Neural cell (in vitro differentiated cells): ENCODE measurements at regions not wholly inside any gene's neighbourhood (a gene's known extent, or its start where the extent isn't known, plus 50 kb on each side); places are given as distances from the start of the nearest gene placed in this dataset.

ENCODE experiments used
- H2AFZ ChIP-seq: fragments of 200-600, 300-800 bp; sonication (generic), shearing (Covaris generic); 2 replicates; pipeline ENCODE4 v1.6.0; 2014; ENCODE audit warnings: low read depth, mild to moderate bottlenecking, antibody characterized with exemption, low read length, moderate library complexity
- H3F3A ChIP-seq: fragments of 200-600 bp; shearing (Covaris generic); 2 replicates; pipeline ENCODE4 v1.6.1; 2016; ENCODE audit warnings: mild to moderate bottlenecking, moderate library complexity, mixed read lengths, antibody characterized with exemption, low read length; ENCODE audit not compliant: insufficient read depth, poor library complexity, severe bottlenecking
- H3K27ac ChIP-seq: fragments of 200-600, 300-800 bp; sonication (generic), shearing (Covaris generic); 2 replicates; pipeline ENCODE4 v1.5.1; 2014; ENCODE audit warnings: mild to moderate bottlenecking, low read length, moderate library complexity
- H3K27me3 ChIP-seq: fragments of 300-800, 200-600 bp; sonication (generic), shearing (Covaris generic); 2 replicates; pipeline ENCODE4 v1.6.0; 2014; ENCODE audit warnings: mild to moderate bottlenecking, low read depth, low read length, moderate library complexity; ENCODE audit not compliant: insufficient read depth
- H3K36me3 ChIP-seq: fragments of 300-800, 200-600 bp; sonication (generic), shearing (Covaris generic); 2 replicates; pipeline ENCODE4 v1.5.1; 2014; ENCODE audit warnings: mild to moderate bottlenecking, antibody characterized with exemption, low read length, moderate library complexity; ENCODE audit not compliant: insufficient read depth
- H3K4me2 ChIP-seq: fragments of 300-800, 200-600 bp; sonication (generic), shearing (Covaris generic); 2 replicates; pipeline ENCODE4 v1.6.0; 2014; ENCODE audit warnings: mild to moderate bottlenecking, low read length
- H3K4me3 ChIP-seq: fragments of 300-800, 200-600 bp; sonication (generic), shearing (Covaris generic); 2 replicates; pipeline ENCODE4 v1.5.1; 2014; ENCODE audit warnings: mild to moderate bottlenecking, low read length, moderate library complexity
- H3K79me2 ChIP-seq: fragments of 200-600 bp; shearing (Covaris generic); replicated peaks from 2 replicates; pipeline ENCODE4 v1.6.0; 2014; ENCODE audit warnings: mild to moderate bottlenecking, low read length, moderate library complexity; ENCODE audit not compliant: insufficient read depth
- H3K9ac ChIP-seq: fragments of 300-800, 200-600 bp; sonication (generic), shearing (Covaris generic); 2 replicates; pipeline ENCODE4 v1.6.1; 2016; ENCODE audit warnings: mild to moderate bottlenecking, low read length, mixed read lengths
- H3K9me2 ChIP-seq: fragments of 200-600 bp; shearing (Covaris generic); 2 replicates; pipeline ENCODE4 v1.6.1; 2016; ENCODE audit warnings: mild to moderate bottlenecking, low read length, mixed read lengths; ENCODE audit not compliant: insufficient read depth
- H3K9me3 ChIP-seq: fragments of 200-600, 300-800 bp; sonication (generic), shearing (Covaris generic); 2 replicates; pipeline ENCODE4 v1.6.1; 2016; ENCODE audit warnings: mild to moderate bottlenecking, mixed run types, low read length, moderate library complexity, mixed read lengths
- H4K20me1 ChIP-seq: fragments of 200-600 bp; shearing (Covaris generic); 2 replicates; pipeline ENCODE4 v1.6.1; 2016; ENCODE audit warnings: mild to moderate bottlenecking, mixed run types; ENCODE audit not compliant: insufficient read depth
- EP300 ChIP-seq: fragments of 450-650 bp; conservative IDR thresholded peaks from 2 replicates; pipeline ENCODE4 v1.6.1; 2014; ENCODE audit warnings: antibody characterized with exemption, mild to moderate bottlenecking, moderate library complexity; ENCODE audit not compliant: poor library complexity, severe bottlenecking
- EZH2 ChIP-seq: fragments of 200-600, 300-800 bp; shearing (Covaris generic), sonication (generic); IDR thresholded peaks from 2 replicates; pipeline ENCODE4 v1.6.1; 2014; ENCODE audit warnings: antibody characterized with exemption, low read length, borderline replicate concordance, mild to moderate bottlenecking; ENCODE audit not compliant: insufficient read depth, poor library complexity, severe bottlenecking
- MXI1 ChIP-seq: fragments of 450-650 bp; conservative IDR thresholded peaks from 2 replicates; pipeline ENCODE4 v1.6.1; 2014; ENCODE audit warnings: antibody characterized with exemption, mild to moderate bottlenecking; ENCODE audit not compliant: poor library complexity, severe bottlenecking
- POLR2AphosphoS5 ChIP-seq: IDR thresholded peaks from 2 replicates; pipeline ENCODE4 v1.6.1; 2012
- RAD21 ChIP-seq: fragments of 450-650 bp; conservative IDR thresholded peaks from 2 replicates; pipeline ENCODE4 v1.6.1; 2014; ENCODE audit warnings: antibody characterized with exemption, mild to moderate bottlenecking, moderate library complexity
- SMC3 ChIP-seq: fragments of 450-650 bp; conservative IDR thresholded peaks from 2 replicates; pipeline ENCODE4 v1.6.1; 2014; ENCODE audit warnings: antibody characterized with exemption, mild to moderate bottlenecking, moderate library complexity; ENCODE audit not compliant: poor library complexity
- TAF1 ChIP-seq: IDR thresholded peaks from 2 replicates; pipeline ENCODE4 v1.6.1; 2012; ENCODE audit warnings: low read depth
- TF ChIP-seq, protein P1 (sequence below): fragments of 450-650 bp; IDR thresholded peaks from 2 replicates; pipeline ENCODE4 v1.5.1; 2014; ENCODE audit warnings: antibody characterized with exemption, mild to moderate bottlenecking, moderate library complexity; ENCODE audit not compliant: poor library complexity, severe bottlenecking
- TF ChIP-seq, protein P2 (sequence below): IDR thresholded peaks from 2 replicates; pipeline ENCODE4 v1.6.1; 2012; ENCODE audit warnings: borderline replicate concordance

DNA sequence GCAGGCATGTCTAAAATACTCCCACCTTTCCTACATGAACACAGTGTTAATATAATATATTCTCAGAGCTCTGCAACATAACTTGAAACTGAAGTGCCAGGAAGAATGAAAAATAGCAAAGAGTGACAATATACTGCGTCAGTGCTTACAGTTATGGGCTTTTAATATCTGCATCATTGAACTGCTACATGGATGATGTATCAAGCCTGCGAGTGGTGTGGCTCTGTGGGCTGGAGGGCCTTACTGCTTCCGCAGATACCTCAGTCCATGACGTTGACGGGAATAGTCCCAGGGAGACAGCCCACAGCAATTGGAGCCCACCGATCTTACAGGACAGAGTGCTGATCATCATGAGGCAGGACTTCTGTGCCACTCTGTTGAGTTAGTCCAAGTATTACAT lies 727.0 kb downstream of the NR2F2 start:
- H3K9ac ChIP-seq, result no peak overlapping the region
- H3K4me3 ChIP-seq, result no peak overlapping the region
- no peak overlapping the region for H3K4me2 ChIP-seq
- TF ChIP-seq POLR2AphosphoS5 (no peak), EZH2 (no peak), RAD21 (no peak), MXI1 (no peak), SMC3 (no peak), EP300 (no peak), TAF1 (no peak)
- TF ChIP-seq, protein P1, sequence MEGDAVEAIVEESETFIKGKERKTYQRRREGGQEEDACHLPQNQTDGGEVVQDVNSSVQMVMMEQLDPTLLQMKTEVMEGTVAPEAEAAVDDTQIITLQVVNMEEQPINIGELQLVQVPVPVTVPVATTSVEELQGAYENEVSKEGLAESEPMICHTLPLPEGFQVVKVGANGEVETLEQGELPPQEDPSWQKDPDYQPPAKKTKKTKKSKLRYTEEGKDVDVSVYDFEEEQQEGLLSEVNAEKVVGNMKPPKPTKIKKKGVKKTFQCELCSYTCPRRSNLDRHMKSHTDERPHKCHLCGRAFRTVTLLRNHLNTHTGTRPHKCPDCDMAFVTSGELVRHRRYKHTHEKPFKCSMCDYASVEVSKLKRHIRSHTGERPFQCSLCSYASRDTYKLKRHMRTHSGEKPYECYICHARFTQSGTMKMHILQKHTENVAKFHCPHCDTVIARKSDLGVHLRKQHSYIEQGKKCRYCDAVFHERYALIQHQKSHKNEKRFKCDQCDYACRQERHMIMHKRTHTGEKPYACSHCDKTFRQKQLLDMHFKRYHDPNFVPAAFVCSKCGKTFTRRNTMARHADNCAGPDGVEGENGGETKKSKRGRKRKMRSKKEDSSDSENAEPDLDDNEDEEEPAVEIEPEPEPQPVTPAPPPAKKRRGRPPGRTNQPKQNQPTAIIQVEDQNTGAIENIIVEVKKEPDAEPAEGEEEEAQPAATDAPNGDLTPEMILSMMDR, result no peak
- TF ChIP-seq, protein P2, sequence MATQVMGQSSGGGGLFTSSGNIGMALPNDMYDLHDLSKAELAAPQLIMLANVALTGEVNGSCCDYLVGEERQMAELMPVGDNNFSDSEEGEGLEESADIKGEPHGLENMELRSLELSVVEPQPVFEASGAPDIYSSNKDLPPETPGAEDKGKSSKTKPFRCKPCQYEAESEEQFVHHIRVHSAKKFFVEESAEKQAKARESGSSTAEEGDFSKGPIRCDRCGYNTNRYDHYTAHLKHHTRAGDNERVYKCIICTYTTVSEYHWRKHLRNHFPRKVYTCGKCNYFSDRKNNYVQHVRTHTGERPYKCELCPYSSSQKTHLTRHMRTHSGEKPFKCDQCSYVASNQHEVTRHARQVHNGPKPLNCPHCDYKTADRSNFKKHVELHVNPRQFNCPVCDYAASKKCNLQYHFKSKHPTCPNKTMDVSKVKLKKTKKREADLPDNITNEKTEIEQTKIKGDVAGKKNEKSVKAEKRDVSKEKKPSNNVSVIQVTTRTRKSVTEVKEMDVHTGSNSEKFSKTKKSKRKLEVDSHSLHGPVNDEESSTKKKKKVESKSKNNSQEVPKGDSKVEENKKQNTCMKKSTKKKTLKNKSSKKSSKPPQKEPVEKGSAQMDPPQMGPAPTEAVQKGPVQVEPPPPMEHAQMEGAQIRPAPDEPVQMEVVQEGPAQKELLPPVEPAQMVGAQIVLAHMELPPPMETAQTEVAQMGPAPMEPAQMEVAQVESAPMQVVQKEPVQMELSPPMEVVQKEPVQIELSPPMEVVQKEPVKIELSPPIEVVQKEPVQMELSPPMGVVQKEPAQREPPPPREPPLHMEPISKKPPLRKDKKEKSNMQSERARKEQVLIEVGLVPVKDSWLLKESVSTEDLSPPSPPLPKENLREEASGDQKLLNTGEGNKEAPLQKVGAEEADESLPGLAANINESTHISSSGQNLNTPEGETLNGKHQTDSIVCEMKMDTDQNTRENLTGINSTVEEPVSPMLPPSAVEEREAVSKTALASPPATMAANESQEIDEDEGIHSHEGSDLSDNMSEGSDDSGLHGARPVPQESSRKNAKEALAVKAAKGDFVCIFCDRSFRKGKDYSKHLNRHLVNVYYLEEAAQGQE, result no peak
- H3K27ac ChIP-seq, result no peak overlapping the region
- H3K79me2 ChIP-seq, result no peaks in the 10 kb centered on the region
- no peaks in the 10 kb centered on the region for H3K27me3 ChIP-seq
- no peaks in the 10 kb centered on the region for H3K9me3 ChIP-seq
- no peaks in the 10 kb centered on the region for H3K9me2 ChIP-seq
- H4K20me1 ChIP-seq, result no peaks in the 10 kb centered on the region
- no peaks in the 10 kb centered on the region for H3K36me3 ChIP-seq
- no peak overlapping the region for H2AFZ ChIP-seq
- H3F3A ChIP-seq, result no peaks in the 10 kb centered on the region

DNA sequence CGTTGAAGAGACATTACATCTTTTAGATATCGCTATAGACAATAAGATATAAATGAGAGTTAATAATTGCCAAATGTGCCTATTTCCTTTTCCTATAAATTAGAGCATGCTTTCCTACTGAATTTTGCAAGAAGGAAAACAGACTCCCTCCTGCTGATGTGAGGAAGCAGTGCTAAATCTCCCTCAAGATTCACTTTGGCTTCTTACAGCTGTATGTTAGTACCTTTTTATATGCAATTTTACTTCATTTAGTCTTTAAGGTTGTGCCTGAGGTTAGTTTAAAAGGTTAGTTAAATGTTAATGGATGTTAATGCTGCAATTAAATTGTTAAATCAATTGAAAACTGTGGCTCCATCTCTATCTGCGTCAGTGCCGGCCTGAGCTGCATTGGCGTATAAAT lies 728.8 kb downstream of the NR2F2 start:
- H2AFZ ChIP-seq, result no peak overlapping the region
- H4K20me1 ChIP-seq, result no peaks in the 10 kb centered on the region
- TF ChIP-seq TAF1 (no peak), EP300 (no peak), RAD21 (no peak), MXI1 (no peak), SMC3 (no peak), EZH2 (no peak), POLR2AphosphoS5 (no peak)
- TF ChIP-seq, protein P1, result no peak
- TF ChIP-seq, protein P2, result no peak
- no peak overlapping the region for H3K9ac ChIP-seq
- H3K36me3 ChIP-seq, result no peaks in the 10 kb centered on the region
- H3K27ac ChIP-seq, result no peak overlapping the region
- H3K9me3 ChIP-seq, result no peaks in the 10 kb centered on the region
- H3K79me2 ChIP-seq, result no peaks in the 10 kb centered on the region
- H3K4me3 ChIP-seq, result no peak overlapping the region
- no peak overlapping the region for H3K4me2 ChIP-seq
- H3F3A ChIP-seq, result no peaks in the 10 kb centered on the region
- no peaks in the 10 kb centered on the region for H3K9me2 ChIP-seq
- no peaks in the 10 kb centered on the region for H3K27me3 ChIP-seq
